PC-9 (cell line): ENCODE measurements at regions not wholly inside any gene's neighbourhood (a gene's known extent, or its start where the extent isn't known, plus 50 kb on each side); places are given as distances from the start of the nearest gene placed in this dataset.

Source experiments
- CTCF ChIP-seq: fragments of 200-600 bp; sonication (generic); conservative IDR thresholded peaks from 2 replicates; pipeline ENCODE4 v1.6.1; 2017; ENCODE audit warnings: mixed run types, antibody characterized with exemption, mild to moderate bottlenecking, moderate library complexity
- EZH2 ChIP-seq: fragments of 200-600 bp; sonication (generic); IDR thresholded peaks from 2 replicates; pipeline ENCODE4 v1.8.0; 2017; ENCODE audit warnings: antibody characterized with exemption, low read depth

GRCh38 chr15:77714023-77714422, 81.3 kb upstream of the LINGO1 start:
- TF ChIP-seq CTCF (no peak), EZH2 (no peak)
